DOHH2 (cell line): ENCODE measurements at regions not wholly inside any gene's neighbourhood (a gene's known extent, or its start where the extent isn't known, plus 50 kb on each side); places are given as distances from the start of the nearest gene placed in this dataset.
A peak's percentile ranks its signal among the peaks of the same experiment; 100 is the strongest.

Experiments used
- CTCF ChIP-seq: fragments of 200-600 bp; sonication (generic); IDR thresholded peaks from one replicate; pipeline ENCODE4 v1.5.1; 2014; ENCODE audit warnings: antibody characterized with exemption, mild to moderate bottlenecking, low read depth, low read length; ENCODE audit not compliant: poor library complexity, severe bottlenecking
- EZH2phosphoT487 ChIP-seq: fragments of 200-600 bp; sonication (generic); IDR thresholded peaks from 2 replicates; pipeline ENCODE4 v1.6.1; 2017; ENCODE audit warnings: borderline replicate concordance, mild to moderate bottlenecking, antibody characterized with exemption, low read length, moderate library complexity, mixed read lengths

- TF ChIP-seq CTCF = peak; percentile 22
- TF ChIP-seq EZH2phosphoT487 = no peak
Observed at GRCh38 chr18:45282101-45282812, 333.0 kb upstream of the SLC14A2 start.
